ENCODE measurements at regions not wholly inside any gene's neighbourhood (a gene's known extent, or its start where the extent isn't known, plus 50 kb on each side); places are given as distances from the start of the nearest gene placed in this dataset.
A peak's percentile ranks its signal among the peaks of the same experiment; 100 is the strongest.

DNA sequence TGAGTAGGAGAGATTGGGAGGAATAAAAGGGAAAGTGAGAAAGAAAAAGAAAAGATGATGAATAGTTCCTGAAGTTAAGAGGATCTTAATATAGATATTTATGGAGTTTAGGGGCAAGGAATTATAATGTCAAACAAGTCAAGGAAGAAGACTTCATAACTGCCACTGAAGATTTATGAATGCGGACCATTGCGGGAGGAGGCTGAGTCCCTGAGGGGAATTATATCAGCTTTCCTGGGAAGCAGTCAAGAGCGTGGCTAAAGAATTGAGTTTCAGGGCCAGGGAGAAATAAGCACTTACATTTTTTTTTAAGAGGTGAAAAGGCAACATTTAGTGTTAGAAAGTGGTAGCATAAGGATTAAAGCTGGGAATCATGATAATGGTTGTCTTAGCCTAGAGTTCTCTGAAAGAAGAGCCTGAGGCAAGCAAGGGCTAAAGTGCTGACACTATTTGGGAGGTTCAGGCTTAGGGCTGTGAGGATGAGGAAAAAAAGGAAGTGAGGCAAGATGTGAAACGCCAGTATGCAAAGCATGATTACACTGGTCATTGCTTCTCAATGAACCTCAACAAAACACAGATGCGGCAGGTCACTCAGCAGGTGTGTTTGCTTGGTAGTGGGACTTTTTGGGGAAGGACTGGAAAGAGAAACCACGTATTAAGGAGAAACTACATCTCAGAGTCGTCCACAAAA, 217.1 kb downstream of the SLC4A3 start:
- Histone ChIP-seq H3K4me3 (no peak overlapping the region), H3K27ac (no peak overlapping the region), H3K4me1 (no peaks in the 10 kb centered on the region), H3K27me3 (no peaks in the 10 kb centered on the region), H3K36me3 (no peaks in the 10 kb centered on the region), H3K9me3 (no peaks in the 10 kb centered on the region)
- DNase-seq (ENCODE audit: extremely low spot score in 2 of 2): no peak
- intact Hi-C loops (cut with DNase I): no loop called here
- TF ChIP-seq, protein P1, sequence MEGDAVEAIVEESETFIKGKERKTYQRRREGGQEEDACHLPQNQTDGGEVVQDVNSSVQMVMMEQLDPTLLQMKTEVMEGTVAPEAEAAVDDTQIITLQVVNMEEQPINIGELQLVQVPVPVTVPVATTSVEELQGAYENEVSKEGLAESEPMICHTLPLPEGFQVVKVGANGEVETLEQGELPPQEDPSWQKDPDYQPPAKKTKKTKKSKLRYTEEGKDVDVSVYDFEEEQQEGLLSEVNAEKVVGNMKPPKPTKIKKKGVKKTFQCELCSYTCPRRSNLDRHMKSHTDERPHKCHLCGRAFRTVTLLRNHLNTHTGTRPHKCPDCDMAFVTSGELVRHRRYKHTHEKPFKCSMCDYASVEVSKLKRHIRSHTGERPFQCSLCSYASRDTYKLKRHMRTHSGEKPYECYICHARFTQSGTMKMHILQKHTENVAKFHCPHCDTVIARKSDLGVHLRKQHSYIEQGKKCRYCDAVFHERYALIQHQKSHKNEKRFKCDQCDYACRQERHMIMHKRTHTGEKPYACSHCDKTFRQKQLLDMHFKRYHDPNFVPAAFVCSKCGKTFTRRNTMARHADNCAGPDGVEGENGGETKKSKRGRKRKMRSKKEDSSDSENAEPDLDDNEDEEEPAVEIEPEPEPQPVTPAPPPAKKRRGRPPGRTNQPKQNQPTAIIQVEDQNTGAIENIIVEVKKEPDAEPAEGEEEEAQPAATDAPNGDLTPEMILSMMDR (IDR thresholded peaks at IDR 0.05): no peak
- no peak for TF ChIP-seq POLR2A (IDR thresholded peaks at IDR 0.05)
- no peak for TF ChIP-seq POLR2AphosphoS5 (IDR thresholded peaks at IDR 0.05; ENCODE audit: insufficient read depth in 1 of 2, low read depth in 1 of 2)

DNA sequence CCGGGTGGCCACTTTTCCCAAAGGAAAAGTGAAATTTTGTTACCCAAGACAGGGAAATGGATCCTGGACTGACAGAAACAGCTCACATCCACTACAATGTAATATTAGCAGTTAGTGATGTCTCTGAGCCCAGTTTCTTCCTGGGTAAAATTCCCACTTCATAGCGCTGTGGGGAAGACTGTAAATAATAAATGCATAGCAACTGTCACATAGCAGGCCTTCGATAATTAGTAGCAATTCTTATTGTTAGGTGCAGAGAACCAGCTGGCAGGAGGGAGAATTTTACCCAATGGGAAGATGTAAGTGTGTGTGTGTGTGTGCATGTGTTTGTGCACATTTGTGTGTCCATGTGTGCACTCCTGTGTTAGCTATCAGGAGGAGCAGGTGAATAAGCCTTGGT, 221.5 kb downstream of the SLC4A3 start:
- TF ChIP-seq POLR2A (IDR thresholded peaks at IDR 0.05) (no peak), POLR2AphosphoS5 (IDR thresholded peaks at IDR 0.05; ENCODE audit: insufficient read depth in 1 of 2, low read depth in 1 of 2) (no peak)
- TF ChIP-seq, protein P1 (IDR thresholded peaks at IDR 0.05): no peak
- Histone ChIP-seq H3K27me3 (no peaks in the 10 kb centered on the region), H3K4me1 (peaks cover 10% of the 10 kb centered on the region), H3K27ac (no peak overlapping the region), H3K36me3 (no peaks in the 10 kb centered on the region), H3K4me3 (no peak overlapping the region), H3K9me3 (no peaks in the 10 kb centered on the region)
- intact Hi-C loops (cut with DNase I): no loop called here
- no peak for DNase-seq (ENCODE audit: extremely low spot score in 2 of 2)

DNA sequence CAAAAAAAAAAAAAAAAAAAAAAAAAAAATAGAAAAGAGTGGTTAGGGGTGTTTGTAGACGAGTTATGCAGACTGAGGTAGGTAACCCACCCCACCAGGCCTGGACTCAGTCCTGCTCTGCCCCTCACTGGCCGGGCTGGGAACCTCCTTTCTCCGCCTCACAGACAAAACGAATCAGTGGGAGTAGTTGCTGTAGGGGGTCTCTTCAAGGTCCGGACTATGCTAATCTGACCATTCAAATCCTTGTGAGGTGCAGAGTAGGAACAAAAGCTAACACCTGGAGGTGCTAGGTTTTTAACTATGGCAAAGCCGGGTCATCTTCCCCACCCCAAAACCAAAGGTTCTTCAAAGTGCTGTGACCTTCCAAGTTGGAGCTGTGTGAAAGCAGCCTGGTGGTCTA, 223.7 kb downstream of the SLC4A3 start:
- peaks cover 10% of the 10 kb centered on the region for H3K4me1 ChIP-seq
- intact Hi-C loops (cut with DNase I): no loop called here
- DNase-seq (ENCODE audit: extremely low spot score in 2 of 2): no peak
- H3K27ac ChIP-seq: no peak overlapping the region
- no peaks in the 10 kb centered on the region for H3K27me3 ChIP-seq
- H3K36me3 ChIP-seq: no peaks in the 10 kb centered on the region
- no peak for TF ChIP-seq POLR2AphosphoS5 (IDR thresholded peaks at IDR 0.05; ENCODE audit: insufficient read depth in 1 of 2, low read depth in 1 of 2)
- no peak for TF ChIP-seq POLR2A (IDR thresholded peaks at IDR 0.05)
- TF ChIP-seq, protein P1 (IDR thresholded peaks at IDR 0.05): no peak
- no peak overlapping the region for H3K4me3 ChIP-seq
- H3K9me3 ChIP-seq: no peaks in the 10 kb centered on the region

DNA sequence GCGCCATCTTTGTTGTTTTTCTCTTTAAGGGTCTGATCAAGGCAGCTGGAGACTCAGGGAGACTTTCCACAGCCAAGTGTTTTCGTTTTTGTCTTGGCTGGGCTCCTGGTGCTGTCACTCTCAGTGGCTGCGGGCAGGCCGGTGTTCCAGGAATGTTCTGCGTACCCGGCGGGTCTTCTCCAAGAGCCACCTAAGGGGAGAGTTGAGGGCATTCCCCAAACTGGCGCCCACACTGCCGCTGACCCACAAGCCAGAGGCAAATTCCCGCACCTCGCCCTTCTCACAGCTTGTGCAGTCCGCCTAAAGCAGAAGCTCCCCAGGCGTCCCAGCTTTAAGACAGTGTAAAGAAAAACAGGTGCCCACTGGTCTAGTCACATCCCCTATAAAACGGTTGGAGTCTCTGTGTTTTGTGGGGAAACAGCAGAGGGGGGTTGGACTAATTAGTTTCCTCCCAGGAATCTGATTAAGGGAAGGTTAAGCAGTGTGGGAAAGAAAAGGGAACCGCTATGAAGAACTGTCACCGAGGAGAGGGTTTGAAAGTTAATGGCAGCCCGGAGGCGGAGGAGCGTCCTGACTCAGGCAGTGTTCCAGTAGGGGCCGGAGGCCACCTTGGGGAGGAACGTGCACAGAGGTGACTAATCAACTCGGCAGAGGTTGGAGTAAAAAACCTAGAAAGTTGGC, 224.5 kb downstream of the SLC4A3 start:
- Histone ChIP-seq H3K36me3 (no peaks in the 10 kb centered on the region), H3K4me1 (peaks cover 10% of the 10 kb centered on the region), H3K4me3 (peak overlapping the region; percentile 14 to 27), H3K9me3 (no peaks in the 10 kb centered on the region), H3K27me3 (no peaks in the 10 kb centered on the region), H3K27ac (no peak overlapping the region)
- TF ChIP-seq POLR2A (IDR thresholded peaks at IDR 0.05) (no peak), POLR2AphosphoS5 (IDR thresholded peaks at IDR 0.05; ENCODE audit: insufficient read depth in 1 of 2, low read depth in 1 of 2) (no peak)
- TF ChIP-seq, protein P1 (IDR thresholded peaks at IDR 0.05): no peak
- intact Hi-C loops (cut with DNase I): no loop called here
- DNase-seq (ENCODE audit: extremely low spot score in 2 of 2): no peak

DNA sequence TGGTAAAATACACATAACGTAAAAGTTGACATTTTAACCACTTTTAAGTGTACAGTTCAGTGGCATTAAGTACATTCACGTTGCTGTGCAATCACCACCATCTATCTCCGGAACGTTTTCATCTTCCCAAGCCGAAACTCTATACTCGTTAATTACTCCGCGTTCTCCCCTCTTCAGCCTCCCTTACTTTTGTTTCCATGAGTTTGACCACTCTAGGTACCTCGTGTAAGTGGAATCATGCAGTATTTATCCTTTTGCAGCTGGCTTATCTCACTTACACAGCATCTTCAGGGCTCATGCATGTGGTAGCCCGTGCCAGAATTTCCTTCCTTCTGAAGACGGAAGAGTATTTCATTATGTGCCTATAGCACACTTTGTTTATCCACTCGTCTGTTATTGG, 225.2 kb downstream of the SLC4A3 start:
- no peaks in the 10 kb centered on the region for H3K36me3 ChIP-seq
- TF ChIP-seq, protein P1 (IDR thresholded peaks at IDR 0.05): no peak
- TF ChIP-seq POLR2A (IDR thresholded peaks at IDR 0.05) (no peak), POLR2AphosphoS5 (IDR thresholded peaks at IDR 0.05; ENCODE audit: insufficient read depth in 1 of 2, low read depth in 1 of 2) (no peak)
- no peaks in the 10 kb centered on the region for H3K9me3 ChIP-seq
- no peaks in the 10 kb centered on the region for H3K27me3 ChIP-seq
- no peak overlapping the region for H3K4me3 ChIP-seq
- intact Hi-C loops (cut with DNase I): no loop called here
- DNase-seq (ENCODE audit: extremely low spot score in 2 of 2): no peak
- H3K27ac ChIP-seq: no peak overlapping the region
- peaks cover 10% of the 10 kb centered on the region for H3K4me1 ChIP-seq
